NCI-H1417 treated with DMSO at 0.1 percent for 48 hours (cell line): ENCODE measurements at regions not wholly inside any gene's neighbourhood (a gene's known extent, or its start where the extent isn't known, plus 50 kb on each side); places are given as distances from the start of the nearest gene placed in this dataset.

ENCODE experiments used
- DNase-seq: peaks from one replicate; lab custom pipeline; 2025; lab: John Stamatoyannopoulos, UW

DNA sequence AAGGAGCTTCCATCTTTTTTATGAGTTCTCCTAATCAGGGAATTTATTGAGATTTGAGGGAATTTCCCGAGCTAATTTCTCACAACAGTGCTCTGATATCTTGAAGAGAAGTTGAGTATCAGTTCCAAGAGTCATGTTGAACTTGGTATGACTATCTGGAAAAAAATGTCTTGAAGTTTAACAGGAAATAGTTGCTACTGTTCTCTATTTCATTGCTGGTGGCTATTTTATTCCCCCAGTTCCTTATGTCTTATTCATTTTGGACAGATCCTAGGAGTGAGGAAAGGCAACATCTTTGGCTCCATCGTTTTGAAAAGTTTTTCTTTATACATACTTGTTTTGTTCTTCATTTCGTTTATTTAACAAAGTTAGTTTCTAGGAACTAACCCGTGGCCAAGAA is 307.8 kb upstream of the AGTR1 start:
- no peak for DNase-seq

DNA sequence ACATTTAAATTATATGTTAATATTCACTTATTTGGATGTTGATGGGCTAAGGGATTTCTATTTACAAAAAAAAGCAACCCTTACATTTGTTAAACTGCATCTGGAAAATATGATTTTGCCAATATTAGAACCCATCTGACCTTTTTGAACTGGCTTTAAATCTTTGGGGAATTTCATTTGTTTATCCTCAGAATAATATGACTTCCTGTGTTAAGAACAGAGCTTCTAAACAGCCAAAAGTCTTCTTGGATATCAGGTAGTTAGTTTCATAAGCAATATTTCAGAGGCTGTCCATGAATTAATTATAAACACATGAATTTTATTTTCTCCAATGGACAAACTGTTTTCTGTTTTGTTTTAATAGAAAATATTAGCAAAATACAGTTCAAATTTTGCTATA is 301.9 kb upstream of the AGTR1 start:
- DNase-seq, result no peak

DNA sequence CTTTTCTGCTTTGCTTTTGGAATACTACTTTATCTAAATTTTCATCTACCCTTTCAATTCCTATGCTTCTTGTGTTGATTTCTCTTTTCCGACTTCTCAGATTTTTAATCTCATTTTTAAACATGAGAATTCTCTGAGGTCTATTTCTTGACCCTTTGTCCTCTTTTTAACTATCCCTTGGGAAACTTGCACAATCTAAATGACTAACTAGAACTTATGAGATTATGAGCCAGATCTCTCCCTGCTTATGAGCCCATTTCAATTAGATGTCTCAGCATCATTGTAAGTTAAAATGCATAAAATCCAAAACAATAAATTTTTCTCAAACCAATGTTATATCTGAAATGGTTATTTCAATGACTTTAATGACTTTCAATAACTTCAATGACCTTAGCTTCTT is 296.9 kb upstream of the AGTR1 start:
- no peak for DNase-seq

DNA sequence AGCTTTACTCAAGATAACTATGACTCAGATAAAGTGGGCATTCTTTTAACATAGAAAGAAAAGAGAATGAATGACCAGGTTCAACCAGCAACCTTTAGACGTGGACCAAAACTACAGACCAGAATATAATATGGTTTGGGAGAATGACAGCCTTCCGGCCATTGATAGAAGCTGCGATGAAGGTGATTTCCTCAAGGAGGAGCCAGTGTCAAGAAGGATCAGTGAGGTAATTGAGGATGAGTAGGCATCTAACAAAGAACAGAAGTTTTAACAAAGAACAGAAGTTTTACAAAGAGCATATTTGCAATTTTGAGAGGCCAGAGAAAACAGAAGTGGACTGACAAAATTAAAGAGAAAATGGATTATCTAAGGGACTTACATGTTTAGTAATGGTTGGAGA is 289.0 kb upstream of the AGTR1 start:
- no peak for DNase-seq

DNA sequence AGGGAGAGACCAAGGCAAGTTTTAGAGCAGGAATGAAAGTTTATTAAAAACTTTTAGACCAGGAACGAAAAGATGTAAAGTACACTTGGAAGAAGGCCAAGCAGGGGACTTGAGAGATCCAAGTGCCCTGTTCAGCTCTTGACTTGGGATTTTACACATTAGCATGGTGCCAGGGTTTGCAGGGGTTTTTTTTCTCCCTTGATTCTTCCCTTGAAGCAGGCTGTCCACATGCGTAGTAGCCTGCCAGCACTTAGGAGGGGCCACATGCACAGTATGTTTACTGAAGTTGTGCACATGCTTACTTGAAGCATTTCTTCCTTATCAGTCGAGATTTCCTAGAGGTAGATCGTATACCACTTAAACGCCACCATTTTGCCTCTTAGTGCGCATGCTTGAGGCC is 277.5 kb upstream of the AGTR1 start:
- DNase-seq, result no peak

DNA sequence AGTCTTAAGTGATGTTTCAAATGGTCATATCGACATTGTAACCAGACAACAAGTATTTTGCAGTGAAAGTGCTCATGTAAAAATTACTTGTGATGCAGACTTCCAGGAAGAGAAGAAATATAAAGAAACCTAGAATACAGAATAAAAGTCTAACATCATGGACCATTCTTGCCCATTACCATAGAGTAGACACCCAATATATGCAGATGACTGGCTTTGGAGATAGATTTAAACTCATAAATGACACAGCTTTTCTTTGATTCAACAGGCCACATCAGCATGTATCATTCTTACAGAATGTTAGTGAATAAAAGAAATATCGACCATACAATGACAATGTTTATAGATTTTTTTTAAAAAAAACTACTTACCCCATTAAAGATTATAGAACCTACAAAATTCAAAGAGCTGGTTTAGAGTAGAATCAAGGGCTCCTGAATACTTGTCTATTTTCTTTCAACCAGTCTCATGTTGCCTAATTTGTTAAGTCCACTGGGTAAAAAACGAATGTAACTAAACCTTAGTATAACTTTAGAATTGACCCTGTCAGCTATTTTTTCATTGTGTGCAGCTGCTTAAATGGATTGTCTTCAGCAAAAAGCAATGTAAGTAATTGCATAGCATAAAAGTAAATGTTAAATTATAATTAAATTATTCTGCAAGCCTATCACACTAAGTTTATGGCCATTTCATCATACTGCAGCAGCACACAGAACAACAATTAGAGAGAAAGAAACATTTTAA is 268.7 kb upstream of the AGTR1 start:
- DNase-seq, result no peak

DNA sequence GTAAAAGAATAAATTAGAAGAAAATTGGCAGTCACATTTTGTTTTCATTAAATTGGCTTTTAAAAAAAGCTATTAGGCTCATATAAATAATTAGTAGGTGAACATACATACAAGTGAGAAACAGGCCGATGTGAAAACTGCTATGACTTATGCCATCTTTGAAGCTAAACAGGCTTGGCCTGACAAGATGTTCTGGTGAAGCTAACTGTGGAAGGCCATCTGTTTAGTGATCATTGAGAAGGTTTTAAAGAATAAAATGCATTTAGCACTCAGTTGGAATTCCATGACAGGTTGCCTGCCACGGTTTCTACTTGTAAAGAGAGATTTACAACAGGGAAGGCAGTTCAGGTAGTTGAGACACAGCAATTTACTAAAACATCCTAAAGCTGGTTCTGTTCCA is 264.0 kb upstream of the AGTR1 start:
- no peak for DNase-seq

DNA sequence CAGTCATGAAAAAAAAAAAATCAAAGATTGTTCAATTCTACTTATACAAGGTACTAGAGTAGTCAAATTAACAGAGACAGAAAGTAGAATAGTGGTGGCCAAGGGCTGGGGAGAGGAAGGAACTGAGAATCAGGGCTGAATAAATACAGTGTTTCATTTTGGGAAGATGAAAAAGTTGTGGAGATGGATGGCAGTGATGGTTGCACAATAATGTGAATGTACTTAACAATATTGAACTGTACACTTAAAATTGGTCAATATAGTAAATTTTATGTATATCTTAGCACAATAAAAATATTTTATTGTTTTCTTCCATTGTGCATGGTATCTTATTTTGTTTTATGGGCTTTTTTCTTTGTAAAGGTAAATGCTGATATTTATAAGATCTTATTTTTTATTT is 262.2 kb upstream of the AGTR1 start:
- no peak for DNase-seq

DNA sequence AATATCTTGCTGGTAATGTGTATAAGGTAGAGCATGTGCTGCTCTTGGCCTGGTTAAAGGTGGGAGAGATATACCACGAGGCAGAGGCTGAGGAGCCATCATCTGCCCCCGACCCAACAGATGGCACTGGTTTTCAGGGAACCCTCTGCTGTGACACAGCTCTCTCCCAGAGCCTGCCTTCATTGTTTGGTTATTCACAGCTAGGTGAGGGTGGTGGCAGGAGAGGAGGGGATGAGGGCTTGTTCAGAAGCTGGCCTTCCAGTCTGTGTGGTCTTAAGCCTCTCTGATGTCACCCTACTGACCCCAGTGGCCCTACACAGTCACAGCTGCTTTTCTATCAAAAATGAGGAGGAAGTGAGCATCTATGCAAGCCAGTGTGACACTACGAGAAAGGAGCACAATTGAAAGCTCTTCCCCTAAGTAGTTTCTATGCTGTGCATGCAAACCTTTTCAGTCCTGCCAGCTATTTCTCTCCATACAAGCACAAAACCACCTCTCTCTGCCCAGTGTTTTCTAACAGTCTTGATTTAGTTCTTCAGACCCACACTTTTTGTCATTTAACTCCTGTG is 258.4 kb upstream of the AGTR1 start:
- no peak for DNase-seq

DNA sequence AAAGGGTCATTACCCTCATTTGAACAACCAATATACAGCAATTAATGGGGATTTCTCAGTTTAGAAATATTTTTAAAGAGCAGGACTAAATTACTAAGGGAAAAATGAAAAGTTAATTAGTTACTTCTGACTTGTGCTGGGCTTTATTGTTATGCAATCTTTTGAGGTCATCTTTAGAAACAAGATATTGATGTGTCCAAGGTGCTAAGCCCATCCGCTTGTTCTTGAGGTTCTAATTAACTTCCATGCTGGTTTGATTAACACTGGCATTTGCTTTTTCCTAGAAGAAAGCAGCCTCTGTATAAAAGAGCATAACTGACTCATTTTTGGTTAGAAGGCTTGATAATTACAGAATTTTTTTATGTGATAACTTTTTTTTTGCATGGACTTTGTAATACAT is 256.5 kb upstream of the AGTR1 start:
- no peak for DNase-seq

DNA sequence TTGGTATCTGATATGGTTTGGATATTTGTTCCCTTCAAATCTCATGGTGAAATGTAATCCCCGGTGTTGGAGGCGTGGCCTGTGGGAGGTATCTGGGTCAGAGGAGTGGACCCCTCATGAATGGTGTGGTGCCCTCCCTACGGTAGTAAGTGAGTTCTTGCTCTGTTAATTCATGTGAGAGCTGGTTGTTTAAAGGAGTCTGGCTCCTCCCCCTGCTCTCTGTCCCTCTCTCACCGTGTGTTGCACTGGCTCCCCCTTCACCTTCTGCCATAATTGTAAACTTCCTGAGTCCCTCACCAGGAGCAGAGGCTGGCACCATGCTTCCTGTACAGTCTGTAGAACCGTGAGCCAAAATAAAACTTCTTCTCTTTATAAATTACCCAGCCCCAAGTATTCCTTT is 246.9 kb upstream of the AGTR1 start:
- no peak for DNase-seq

DNA sequence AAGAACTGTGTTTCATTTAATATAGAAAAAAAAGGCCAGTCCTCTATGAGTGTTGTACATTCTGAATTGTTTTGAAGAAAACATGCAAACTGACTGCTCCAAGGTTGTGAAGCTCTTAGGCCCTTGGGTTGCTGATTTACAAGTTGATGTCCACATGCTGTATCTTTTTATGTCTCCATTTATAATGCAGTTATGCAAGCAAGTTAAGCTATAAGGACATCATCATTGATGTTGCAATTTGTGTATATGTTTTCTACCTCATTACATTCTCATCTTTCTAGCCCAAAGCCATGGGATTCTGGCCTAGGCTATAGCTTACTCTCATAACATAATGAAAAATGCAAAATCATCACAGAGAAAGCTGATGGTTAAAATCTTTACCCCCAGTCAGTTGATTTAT is 245.7 kb upstream of the AGTR1 start:
- DNase-seq, result no peak

DNA sequence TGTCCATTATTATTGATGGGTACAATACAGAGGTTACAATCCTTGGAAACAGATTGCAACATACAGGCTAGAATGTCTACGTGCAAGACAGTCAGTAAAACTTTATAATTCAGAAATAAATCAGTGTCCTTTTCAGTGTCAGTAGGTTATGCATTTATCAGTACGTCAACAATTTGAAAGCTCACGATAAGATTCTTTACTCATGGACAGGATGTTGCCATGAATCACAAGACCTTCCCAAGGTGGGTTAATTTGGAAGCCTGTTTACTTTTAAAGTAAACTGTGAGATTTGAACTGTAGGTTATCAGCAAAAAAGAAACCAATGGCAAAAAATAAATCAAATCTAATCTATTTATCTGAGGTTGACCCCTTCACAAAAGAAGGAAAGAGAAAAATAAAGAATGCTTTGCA is 243.9 kb upstream of the AGTR1 start:
- DNase-seq, result no peak

DNA sequence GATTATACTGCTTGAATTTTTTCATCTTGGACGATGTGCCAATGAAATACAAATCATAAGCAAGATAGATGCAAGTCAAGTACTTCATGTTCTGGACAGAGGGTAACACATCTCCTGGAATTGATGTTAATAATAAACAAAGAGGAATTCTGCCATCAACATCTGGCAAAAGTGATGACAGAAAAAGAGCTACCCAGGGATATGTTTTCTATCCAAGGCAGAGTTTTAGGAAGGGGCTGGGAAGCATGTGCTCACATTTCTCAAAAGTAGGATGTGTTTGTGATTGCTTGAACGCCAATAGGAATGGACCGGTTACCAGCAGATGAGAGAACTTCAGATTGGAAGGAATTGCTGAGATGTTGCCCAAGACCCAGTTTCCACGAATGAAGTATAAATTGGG is 242.6 kb upstream of the AGTR1 start:
- no peak for DNase-seq

DNA sequence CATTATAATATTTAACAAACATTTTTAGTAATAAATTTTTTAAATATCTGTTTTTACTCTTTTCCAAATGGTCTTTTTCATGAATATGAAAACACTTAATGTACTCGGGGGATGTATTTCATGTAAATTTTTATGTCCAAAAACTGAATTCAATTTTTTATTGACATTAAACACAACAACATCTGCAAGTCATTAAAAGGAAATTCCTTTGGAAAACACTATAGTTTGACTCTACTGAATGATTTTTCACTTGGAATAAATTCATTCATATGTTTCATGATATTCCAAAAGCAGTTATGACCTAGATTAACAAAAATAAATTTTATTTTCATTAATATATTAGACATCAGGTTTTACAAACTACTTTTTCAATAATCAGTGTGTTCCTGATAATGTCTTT is 239.8 kb upstream of the AGTR1 start:
- DNase-seq, result no peak

DNA sequence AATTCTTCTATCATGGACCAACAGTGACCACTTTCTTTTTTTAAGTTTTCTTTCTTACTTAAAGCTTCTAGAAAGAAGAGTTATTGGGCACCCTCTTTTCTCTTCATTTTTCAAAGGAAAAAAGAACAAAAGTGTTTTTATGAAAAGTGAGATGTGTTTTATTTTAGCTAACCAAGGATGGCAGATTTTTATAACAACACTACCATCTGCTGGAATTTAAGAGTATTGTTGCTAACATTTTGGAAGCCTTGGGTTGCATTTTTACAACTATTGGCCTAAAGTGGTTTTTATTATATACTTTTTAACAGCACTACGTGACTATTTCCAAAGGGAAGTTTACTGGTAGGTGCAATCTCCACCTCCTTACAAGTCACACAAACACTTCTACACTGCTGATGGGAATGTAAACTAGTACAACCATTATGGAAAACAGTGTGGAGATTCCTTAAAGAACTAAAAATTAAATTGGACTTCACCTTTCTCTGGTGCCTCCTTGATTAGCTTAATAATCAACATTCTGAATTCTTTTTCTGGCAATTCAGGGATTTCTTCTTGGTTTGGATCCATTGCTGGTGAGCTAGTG is 237.7 kb upstream of the AGTR1 start:
- DNase-seq, result no peak

DNA sequence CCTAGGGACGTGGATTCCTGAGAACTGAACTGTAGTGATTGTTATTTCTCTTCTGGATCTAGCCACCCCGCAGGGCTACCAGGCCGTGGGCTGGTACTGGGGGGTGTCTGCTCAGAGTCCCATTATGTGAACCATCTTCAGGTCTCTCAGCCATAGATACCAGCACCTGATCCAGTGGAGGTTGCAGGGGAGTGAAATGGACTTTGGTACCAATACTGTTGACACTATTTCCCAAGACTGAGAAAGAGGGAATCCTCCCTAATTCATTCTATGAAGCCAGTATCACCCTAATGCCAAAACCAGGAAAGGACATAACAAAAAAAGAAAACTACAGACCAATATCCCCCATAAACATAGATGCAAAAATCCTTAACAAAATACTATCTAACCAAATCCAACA is 237.0 kb upstream of the AGTR1 start:
- no peak for DNase-seq

DNA sequence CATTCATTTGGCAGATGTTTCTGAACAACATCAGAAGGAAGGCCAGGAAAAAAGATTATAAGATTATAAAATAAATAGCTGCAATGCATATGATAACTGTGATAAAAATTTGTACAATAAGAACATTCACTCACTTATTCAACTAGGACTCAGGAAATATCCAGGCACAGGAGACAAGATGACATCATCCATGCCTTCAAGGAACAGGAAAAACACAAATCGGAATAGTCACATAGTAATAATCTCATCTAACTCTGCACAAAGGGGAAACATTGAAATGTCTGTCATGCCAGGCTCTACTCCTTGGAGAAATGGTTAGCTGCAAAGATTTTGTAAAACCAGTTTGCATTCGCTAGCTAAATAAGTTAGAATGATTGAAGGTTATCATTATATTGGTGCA is 233.5 kb upstream of the AGTR1 start:
- no peak for DNase-seq

DNA sequence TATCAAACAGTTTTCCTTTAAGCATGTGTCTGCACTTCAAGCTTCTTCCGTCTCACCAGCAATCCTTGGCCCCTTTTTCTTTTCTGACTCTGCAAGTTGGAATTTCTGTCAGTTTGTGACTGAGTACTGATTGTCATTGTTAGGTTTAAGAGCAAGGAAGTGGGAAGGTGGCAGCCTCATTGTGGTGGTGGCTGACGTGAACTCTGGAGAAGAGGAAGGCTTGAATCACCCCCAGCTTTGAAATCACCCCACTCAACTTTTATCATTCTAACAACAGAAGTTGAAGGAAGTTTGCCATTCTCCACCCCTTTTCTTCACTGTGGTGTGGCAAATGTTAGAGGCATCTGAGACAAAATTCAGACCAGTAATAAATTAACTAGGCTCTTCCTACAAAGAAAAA is 231.6 kb upstream of the AGTR1 start:
- DNase-seq, result no peak

DNA sequence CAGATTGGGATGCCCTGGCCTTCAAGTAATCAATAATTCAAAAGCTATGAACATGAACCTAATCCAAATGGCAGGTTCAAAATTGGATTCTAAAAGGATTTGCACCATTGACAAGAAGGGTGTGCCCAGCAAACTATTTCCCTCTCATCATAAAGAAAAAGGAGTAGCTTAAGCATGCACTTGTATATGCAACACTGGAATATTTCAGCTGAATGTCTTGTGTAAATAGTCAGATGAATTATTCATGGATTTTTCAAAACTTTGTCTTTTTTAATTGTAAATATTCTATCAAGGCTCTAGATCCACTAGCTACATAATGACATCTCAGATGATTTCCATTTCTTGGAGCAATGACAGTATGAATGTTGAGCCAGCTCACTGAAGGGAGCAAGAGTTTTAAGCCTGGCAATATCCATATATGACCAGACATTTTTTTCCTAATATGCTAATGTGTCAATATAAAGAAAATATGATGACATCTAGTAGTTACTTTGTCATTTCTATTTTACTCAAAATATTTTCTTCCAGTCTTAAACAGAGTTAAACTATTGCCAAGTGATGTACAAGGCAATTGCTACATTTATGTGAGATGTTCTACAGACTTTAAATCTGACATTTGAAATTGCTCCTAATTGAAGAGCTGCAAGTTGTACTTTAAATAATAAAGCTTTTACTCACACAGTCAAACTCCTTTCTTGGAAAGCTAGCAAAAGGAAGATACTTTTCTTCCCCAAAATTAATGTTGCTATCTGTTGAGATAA is 230.5 kb upstream of the AGTR1 start:
- DNase-seq, result no peak

DNA sequence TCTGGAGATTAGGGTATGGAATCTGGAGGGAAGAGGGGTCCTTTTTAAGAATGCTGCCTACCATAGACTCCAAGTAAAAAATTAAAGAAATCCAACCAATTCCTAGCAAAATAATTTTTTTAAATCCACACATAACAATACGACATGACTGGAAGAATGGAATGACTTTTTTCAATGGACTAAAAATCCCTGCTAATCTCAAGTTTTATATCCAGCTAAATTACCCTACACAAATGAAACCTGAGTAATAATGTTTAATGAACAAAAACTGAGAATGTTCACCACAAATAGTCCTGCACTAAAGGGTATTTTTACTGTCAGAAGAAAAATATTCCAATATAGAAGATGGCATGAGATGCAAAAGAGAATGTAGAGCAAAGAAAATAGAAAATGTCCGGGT is 220.3 kb upstream of the AGTR1 start:
- no peak for DNase-seq

DNA sequence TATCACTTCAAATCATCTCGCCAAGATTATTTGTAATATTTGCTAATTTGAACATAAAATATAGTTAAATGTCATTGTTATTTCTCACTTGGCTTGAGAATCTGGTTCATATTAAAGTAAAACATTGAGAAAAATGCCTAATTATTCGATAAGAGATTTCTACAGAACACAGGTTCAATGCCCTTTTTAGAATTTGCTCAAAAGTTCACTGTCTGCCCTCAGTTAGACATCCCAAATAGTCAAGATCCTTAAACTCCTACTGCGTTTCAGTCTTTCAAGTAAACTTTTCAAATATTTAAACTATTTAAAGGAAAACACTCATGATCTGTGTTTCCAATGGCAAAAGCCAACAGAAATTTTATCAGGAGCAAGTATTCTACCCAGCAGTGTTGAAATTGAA is 204.1 kb upstream of the AGTR1 start:
- no peak for DNase-seq

DNA sequence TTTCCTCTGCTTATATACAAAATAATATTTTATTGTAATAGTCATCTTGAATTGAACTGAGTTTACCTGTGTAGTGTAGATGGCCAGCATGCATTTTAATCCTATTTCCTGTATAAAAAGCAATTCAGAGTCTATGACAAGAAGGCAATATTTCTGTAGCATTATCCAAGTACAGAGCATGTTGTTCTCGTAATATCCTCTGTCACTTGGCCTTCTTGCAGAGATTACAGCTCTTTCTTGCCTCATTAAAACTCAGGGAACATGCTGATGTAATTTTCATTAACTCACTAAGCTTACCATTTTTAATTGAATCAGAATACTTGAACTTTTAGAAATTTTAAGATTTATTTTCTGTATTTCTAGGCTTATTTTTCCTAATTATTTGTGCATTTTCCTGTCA is 203.3 kb upstream of the AGTR1 start:
- no peak for DNase-seq
